ENCODE measurements at regions not wholly inside any gene's neighbourhood (a gene's known extent, or its start where the extent isn't known, plus 50 kb on each side); places are given as distances from the start of the nearest gene placed in this dataset.
A peak's percentile ranks its signal among the peaks of the same experiment; 100 is the strongest.

DNA sequence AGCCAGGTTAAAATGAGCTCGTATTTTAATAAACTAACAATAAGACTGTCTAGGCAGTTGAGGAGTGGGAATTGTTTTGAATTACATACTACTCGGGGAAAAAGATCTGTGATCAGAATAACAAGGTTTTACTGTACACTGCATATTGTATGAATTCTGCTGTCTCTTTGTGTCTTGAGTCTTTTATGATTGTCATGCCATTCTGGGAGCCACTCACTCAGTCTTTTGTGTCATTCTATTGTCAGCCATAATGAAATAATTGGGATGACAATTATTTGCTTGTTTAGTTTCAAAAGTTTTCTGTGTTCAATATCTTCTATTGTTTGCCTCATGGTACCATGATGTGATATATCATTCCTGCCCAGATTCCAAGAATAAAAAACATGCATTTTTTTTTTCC is 339.6 kb upstream of the TBL1XR1 start:
- DNase-seq (ENCODE audit: low spot score): no peak

DNA sequence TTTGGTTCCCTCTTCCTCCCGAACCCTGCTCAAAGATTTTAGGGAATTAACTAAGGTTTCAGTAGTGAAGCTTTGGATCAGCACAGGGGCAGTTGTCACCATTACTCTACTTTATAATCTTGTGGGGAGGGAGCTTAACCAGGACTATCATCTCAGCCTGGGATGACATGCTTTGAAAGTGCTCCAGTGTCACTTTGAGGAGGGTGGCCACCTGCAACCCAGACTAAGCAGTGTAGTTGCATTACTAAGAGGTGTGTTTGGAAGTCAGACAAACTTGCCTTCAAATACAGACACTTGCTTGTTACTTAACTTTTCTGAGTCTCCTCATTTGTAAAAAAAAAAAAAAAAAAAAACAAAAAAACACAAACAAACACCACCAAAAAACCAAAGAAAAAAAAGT is 340.3 kb upstream of the TBL1XR1 start:
- no peak for DNase-seq (ENCODE audit: low spot score)

DNA sequence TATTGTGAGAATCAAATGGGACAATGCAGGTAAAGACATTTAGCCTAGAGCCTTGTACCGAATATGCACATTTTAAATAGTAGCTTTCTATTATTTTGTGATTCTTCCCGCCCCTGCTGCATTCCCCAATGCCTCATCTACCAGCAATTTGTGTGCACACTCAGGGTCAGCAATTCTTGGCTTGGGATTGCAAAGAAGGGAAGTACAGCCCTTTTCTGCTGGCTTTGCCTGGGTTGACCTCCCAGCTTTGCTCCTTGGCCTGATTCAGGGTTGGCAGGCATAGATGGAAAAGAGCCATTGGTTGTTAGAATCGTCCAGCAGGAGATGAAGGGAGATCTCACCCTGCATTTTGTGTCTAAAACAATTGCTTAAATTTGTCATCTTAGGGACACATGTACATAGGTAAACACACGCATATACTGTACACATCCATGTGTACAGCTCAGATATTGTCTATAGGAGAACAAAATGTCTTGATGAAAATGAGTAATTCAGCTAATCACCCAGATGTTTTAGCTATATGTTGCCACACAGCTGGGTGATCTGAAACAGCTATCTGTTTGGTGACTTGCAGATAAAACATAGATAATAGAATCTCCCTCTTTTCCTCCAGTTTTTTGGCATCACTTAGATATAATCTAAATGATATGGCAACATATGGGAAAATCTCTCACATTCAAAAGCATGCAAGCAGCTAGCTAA is 340.9 kb upstream of the TBL1XR1 start:
- DNase-seq (ENCODE audit: low spot score): peak; percentile 78

DNA sequence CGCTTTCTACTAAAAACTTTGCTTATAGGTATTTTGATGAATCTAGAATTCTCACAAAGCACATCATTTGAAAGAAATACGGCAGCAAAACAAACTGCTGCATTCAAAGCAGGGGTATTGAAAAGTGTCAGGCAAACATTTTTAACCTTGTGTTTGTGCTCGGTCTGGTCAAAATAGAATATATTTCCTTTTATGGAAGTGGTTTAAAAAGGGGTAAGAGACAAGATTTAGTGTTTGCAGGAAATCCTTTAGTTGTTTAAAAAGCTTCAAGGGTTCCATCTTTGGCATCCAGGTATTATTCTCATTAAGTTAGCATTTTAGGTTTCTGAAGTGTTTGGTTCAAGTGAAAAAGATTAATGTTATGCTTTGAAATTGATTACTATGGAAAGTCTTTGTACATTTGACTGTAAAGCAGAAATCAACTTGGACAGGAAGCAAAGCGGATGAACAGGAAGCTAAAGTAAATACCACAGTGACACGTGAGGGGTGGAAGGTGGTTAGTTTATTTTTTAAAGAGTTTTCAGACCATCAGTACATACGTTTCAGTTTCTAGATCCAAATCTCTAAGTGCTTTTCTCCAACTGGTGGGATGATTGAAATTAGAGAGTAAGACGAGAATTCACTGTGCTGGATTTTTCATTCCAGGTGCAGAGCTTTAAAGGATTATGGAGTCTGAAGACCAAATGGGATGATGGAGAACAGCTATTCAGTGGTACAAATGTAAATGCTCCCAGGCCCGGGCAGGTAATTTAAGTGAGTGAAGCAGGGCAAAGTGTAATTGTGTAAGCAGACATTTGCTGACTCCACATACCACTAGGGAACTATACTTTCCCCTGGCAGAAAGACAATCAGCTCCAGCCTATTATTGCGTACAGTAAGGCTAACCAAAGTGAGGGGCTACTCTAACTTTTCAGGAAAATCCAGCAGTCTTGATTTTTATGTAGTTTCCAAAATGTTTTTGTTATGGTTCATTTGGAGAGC is 341.8 kb upstream of the TBL1XR1 start:
- DNase-seq (ENCODE audit: low spot score): no peak

DNA sequence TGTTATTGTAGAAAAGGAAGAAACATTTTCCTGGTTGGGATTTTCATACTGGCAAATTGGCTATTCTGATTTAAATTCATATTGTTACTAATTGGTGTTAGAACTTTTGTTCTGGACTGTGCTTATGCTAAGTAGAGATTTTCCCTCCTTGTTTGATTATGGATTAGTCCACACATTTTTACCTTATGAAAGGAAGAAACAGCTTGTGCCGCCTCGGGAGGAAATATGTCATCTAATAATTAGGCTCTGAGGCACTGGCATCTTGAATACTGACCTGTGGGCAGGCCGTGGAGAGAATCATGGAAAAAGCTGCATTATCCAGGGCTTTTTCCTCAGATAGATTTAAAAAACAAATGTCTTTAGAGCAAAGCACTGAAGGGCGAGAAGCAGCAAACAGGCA is 344.3 kb upstream of the TBL1XR1 start:
- DNase-seq (ENCODE audit: low spot score): no peak

DNA sequence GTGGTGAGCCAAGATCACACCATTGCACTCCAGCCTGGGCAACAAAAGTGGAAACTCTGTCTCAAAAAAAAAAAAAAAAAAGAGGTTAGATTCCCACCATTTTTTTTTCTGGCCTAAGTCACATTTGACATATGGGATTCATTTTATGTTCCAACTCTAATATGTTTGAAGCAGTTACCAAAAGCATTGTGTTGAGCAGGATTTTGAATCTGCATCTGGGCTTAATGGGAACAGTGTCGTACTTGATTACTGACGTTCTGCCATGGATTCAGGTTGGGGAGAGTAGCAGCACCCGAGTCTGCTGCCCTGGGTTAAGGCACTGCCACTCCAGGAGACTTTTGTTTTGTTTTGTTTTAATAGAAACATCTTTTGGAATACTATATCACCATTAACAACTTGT is 348.7 kb upstream of the TBL1XR1 start:
- DNase-seq (ENCODE audit: low spot score): no peak

DNA sequence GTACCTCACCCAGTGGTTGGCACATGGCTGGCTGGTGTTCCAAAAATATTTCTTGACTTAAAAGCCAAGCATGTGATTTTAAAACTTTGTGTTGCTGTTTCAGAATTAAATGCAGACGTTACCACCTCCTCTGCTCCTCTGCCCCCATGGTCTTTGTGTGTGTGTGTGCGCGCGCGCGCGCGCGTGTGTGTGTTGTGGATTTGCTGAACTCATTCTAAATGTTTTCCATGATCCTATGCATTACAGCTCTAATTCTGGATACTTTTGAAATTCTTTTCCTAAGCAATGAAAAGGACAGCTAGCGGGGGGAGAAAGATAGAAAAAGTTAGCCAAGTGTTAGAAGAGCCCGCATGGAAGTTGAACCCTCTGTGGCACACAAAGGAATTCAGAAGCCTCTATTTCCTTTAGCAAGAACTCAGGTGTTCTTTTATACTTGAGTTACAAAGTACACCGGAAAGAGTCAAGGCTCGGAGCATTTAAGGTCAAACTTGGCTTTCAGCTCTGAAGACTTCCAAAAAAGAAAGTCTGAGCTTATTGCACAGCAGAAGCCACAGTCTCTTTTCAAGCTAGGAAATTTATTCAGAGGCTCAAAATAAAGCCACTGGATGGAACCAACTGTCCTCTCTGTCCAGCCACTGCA is 350.5 kb upstream of the TBL1XR1 start:
- DNase-seq (ENCODE audit: low spot score): no peak

DNA sequence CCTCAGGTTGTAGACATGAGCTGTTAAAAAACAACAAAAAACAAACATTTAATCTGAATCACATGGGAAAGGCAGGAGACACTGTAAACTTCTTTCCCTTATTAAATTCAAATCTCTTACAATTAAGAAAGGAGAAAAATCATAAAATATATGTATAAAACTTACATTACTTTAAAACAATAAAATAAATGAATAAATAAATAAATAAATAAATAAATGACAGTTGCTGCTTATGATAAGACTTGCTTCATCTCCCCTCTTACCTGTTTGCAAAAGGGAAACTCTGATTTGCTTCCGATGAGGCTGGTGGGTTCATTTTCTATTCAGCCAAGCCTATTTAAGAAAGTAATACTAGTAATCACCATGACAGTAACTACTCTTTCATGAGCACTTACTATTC is 353.4 kb upstream of the TBL1XR1 start:
- DNase-seq (ENCODE audit: low spot score): no peak

DNA sequence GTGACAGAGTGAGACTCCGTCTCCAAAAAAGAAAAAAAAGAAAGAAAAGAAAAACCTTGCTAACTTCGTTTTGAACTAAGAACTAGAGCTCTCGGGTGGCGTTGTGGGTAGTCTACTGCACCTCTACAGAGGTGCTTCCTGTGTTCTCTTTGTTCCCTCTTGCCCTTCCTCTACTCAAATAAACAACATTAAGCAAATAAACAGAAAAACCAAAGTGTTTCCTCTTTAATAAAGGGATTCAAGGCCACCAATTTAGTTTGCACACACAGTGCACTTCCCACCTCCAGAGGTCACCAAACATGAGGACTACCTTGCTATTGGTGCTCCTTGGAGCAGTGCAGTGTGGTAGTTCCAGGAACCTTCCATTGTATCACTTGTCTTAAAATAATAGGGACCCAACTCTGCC is 354.2 kb upstream of the TBL1XR1 start:
- no peak for DNase-seq (ENCODE audit: low spot score)

DNA sequence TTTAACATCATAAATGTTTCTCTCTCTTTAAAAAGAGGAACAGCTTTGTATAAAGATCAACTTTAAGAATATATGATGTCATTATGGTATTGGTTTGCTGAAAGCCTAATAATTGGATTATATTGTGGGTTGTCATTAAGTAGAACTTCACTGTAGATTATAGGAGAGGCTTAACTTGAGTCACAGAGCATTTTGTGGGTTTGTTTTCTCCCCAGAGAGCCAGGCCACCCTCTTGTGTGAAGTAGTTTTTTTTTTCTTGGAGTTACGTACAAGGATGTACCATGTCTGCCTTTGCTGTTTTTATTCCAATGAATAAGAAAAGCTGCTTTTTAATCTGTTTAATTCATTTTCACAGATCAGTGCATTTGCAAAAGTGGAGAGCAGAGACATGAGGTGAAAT is 354.8 kb upstream of the TBL1XR1 start:
- no peak for DNase-seq (ENCODE audit: low spot score)

DNA sequence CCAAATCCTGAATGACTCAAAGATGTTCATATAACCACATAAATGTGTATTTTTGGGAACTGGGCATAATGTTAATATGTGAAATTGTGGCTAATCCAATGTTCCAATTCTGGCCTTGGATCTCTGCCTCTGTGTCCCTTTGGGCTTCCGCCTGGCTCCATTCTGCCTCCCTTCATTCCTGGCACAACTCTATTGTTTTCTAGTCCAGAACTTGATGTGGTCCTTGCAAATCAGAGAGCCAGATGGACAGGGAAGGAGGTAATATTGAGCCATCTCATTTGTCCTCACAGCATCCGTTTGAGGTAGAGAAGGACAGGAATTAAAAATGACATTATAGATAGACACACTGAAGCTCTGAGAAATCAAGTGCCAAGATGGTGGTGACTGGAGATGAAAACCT is 355.7 kb upstream of the TBL1XR1 start:
- no peak for DNase-seq (ENCODE audit: low spot score)

DNA sequence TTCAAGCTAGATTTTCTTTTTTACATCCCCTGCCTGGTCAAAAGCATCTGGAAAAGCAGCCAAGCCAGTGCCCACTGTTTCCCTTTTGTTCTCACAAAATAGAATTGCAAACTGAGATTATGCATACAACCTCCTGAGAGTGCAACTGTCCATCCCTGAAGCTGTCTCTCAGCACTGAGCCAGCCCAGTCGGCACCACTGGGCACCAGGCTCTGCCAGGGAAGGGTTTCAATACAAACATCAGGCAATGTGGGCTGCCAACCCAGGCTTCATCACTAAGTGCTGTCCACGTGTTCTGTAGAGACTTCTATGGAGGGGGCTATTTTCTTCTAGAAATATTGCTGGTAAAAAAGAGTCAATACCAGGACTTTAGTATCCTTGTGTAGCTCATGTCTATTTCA is 356.3 kb upstream of the TBL1XR1 start:
- DNase-seq (ENCODE audit: low spot score): no peak

DNA sequence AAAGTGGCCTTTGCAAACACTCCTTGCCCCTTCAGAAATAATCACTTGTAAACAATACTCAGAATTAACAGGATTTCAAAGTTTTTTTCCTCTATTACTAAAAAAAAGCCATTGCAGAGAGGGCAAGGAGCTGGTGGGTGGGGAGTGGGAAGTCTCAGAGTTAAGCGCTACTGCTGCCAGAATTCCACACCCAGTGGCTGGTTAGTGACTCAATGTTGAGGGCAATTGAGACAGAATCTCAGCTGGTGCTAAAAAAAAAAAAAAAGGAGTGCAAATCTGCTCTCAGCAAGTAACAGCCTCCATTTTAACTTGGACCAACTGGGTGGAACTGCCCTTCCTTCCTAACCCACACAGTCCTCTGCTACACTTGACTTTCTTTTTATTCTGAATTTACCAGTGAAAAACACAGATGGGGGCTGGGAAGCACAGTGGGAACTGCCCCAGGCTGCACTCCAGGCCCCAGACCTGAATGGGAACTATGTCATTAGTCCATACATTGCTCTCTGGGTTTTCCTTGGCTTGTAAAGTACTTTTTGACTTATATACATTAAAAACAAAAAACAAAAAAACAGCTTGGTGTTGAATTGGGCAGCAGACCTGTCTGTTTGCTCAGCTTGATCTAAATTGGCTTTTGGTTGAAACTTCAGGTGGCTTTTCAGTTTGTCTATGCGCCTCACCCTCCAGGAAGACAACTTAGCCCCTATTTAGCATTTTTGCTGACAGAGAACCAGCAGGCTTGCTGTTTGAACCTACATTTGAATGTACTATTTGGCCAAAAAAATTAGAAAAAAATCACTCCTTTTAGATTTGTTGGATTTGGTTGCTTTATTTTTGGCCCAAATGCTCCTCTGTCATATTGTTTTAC is 357.8 kb upstream of the TBL1XR1 start:
- DNase-seq (ENCODE audit: low spot score): peak; percentile 89

DNA sequence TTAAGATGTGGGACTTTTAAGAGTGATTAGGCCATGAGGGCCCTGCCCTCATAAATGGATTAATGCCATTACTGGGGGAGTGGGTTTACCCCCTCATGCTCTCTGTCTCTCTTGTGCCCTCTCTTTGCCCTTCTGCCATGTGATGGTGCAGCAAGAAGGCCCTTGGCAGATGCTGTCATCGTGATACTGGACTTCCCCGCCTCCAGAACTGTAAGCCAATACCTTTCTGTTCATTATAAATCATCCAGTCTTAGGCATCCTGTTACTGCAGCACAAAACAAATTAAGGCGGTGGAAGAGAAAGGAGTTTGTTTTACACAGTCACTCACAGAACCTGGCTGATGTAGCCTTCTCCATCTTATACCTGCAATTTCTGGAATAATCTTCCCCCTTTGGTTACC is 360.3 kb upstream of the TBL1XR1 start:
- DNase-seq (ENCODE audit: low spot score): no peak

DNA sequence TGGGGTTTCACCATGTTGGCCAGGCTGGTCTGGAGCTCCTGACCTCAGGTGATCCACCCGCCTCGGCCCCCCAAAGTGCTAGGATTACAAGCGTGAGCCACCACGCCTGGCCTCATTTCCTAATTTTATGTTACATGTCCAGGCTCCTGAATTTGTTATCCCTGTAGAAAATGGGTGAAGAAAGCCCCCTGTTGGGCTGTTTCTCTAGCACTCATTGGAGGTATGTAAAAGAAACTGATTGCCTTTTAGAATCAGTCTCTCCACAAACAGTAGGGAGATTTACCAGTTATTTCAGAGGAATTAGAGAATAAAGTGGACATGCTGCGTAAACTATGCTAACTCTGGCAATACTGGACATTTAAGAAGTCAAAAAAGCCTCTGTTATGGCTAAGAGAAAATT is 364.1 kb upstream of the TBL1XR1 start:
- DNase-seq (ENCODE audit: low spot score): no peak

DNA sequence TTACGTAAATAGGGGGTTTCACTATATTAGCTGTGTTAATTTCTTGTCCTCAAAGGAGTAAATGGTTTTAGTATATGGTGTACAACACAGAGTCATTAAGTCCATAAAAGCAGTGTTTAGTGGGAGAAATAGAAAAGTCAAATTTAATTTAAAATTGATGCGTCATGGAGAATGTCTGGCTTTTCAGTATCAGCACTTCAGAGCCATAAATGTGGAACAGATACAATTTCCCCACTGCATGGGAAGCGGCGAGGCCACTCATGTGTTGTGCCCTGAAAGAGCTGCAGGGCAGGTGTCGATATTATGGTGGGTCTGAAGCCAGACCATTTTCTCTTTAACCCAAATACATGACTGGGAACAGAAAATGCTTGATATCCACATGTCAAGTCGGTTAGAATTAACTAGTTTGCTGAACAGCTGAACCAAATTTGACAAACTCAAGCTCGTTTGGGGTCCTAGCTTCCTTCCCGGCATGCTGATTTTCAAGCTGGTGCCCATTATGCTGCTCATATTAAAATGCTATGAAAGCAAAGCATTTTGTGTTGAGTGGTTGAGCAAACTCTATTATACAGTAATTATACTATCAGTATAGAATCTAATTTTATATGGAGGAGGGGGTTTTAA is 364.6 kb upstream of the TBL1XR1 start:
- DNase-seq (ENCODE audit: low spot score): no peak

DNA sequence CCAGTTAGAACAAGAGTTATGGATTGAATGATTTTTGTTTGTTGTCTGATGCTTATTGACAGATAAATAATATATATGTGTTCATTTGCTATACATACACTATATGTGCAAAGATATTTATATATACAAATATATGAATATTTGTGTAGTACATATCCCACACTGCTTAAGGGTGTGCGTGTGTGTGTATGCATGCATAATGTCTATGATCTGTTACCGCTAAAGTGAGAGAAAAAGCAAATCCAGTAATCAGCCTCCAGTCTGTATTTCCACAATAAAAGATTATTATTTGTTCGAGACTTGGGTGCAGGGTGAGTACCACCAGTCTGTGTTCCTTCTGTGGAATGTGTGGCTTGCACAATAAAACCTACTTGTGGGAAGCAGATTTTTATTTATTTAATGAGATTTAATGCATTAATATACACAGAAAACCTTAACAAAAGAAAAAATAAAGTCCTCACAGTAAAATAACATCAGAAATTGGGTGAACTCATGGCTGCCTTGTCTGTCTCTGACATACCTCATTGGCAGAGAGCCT is 366.0 kb upstream of the TBL1XR1 start:
- DNase-seq (ENCODE audit: low spot score): peak; percentile 28

DNA sequence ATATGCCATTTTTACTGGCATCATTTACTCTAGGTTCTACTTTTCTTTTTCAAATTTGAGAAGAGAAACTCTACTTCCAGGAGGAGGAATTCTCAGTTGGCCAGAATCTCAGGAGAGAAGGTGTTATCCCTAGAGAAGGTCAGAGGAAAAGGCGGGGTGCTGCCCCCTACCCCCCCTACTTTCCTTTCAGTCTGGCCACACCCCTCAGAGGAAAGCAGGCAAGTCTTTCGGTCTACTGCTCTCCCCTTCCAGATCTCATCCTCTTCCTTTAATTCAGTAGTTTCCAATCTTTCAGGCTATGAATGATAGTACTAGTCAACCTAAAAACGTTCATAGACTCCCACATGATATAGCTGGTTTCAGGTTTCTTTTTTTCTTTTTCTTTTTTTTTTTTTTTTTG is 366.5 kb upstream of the TBL1XR1 start:
- no peak for DNase-seq (ENCODE audit: low spot score)

DNA sequence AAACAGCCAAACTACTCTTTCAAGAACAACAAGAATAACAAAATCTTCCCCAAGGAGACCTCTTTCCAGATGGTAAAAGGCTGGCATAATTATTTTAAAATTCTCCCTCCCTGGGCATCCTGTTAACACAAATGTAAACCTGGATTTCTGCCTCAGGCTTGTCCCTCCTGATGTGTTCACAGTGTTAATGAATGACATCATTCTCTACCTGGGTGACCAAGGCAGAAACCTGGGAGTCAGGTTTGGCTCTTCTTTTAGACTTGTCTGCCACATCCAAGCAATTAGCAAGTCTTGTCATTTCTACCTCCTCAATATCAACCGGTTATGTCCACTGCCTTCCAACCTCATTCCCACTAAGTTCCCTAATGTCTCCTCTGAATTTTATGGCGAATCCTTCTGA is 368.7 kb upstream of the TBL1XR1 start:
- no peak for DNase-seq (ENCODE audit: low spot score)

DNA sequence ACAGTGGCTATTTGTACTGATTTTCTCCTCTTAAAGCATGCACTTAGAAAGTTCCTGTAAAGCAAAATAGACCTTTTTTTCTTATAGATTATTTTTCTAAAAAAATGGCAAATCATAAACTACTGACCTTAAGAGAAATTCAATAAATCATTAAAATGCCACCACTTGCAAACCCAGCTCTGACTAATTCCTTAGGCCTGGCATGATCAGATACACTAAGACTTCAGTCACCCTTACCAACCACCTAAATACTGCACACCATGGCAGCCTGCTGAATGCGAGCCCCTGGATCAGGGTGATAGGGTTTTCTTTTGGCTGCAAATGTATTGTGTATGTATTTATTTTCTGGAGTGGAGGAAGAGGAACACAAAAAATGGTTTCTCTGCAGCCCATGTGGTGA is 370.6 kb upstream of the TBL1XR1 start:
- no peak for DNase-seq (ENCODE audit: low spot score)

DNA sequence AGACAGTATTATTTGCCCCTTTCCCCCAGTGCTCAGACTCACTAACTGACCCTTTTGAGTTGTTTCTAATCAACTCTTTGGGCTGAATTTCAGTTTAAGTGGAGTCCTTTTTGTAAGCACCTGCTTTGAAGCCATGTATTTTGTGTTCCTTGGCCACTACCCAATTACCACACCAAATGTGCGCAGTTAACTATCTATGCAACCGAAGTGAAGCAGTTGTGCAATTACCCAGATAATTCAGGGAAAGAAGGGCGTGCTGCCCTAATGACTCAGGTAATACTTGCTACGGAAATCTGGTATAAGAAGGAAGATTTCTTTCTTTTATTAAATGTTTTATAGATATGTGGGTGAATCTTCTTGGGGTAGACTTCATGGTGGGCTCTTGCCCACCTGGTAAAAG is 371.9 kb upstream of the TBL1XR1 start:
- no peak for DNase-seq (ENCODE audit: low spot score)
